ENCODE measurements at regions not wholly inside any gene's neighbourhood (a gene's known extent, or its start where the extent isn't known, plus 50 kb on each side); places are given as distances from the start of the nearest gene placed in this dataset.

DNA sequence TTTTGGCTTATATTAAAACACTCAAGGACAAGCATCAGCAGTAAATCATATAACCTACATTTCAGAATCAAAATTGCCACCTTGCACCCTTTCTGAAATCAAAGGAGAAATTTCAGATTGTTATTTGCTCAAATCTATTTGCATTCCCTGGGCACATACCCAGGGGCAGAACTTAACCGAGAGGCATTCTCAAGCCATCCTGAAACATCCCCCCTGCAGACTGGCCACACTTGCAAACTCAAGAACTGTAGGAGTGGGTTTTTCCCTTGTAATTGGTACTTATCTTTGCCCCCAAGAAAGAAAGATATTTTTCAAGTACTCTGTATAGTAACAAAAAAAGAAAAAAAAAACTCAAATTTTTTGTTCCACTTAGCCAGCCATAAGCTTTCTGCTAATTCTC lies 213.6 kb upstream of the ESRRG start:
- peaks cover 7% of the 10 kb centered on the region for H3K9me3 Mint-ChIP-seq
- no peaks in the 10 kb centered on the region for H3K27me3 Mint-ChIP-seq
- H3K4me3 Mint-ChIP-seq = no peak overlapping the region
- no peak overlapping the region for H3K27ac Mint-ChIP-seq
- no peaks in the 10 kb centered on the region for H3K36me3 Mint-ChIP-seq
- no peaks in the 10 kb centered on the region for H3K4me1 Mint-ChIP-seq

DNA sequence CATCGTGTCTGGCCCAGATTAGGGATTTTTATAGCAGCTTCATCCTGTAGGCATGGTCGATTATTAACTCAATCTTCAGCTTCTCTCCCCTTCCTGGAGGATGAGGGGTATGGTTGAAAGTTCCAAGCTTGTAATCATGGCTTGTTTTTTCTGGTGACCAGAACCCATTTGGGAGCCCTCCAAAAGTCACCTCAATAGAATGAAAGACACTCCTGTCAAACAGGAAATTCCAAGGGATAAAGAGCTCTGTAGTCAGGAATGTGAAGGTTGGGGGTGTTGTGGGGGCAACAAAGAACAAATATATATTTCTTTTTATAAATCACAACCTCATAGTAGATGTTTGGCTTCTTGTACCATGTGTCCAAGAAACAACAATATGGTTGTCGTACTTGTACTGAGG lies 212.7 kb upstream of the ESRRG start:
- H3K9me3 Mint-ChIP-seq = peaks cover 7% of the 10 kb centered on the region
- no peak overlapping the region for H3K4me3 Mint-ChIP-seq
- no peaks in the 10 kb centered on the region for H3K4me1 Mint-ChIP-seq
- no peaks in the 10 kb centered on the region for H3K36me3 Mint-ChIP-seq
- no peak overlapping the region for H3K27ac Mint-ChIP-seq
- H3K27me3 Mint-ChIP-seq = no peaks in the 10 kb centered on the region

- no peaks in the 10 kb centered on the region for H3K36me3 Mint-ChIP-seq
- H3K27ac Mint-ChIP-seq = no peak overlapping the region
- H3K4me3 Mint-ChIP-seq = no peak overlapping the region
- H3K27me3 Mint-ChIP-seq = no peaks in the 10 kb centered on the region
- no peaks in the 10 kb centered on the region for H3K4me1 Mint-ChIP-seq
- no peaks in the 10 kb centered on the region for H3K9me3 Mint-ChIP-seq
These were observed 209.2 kb upstream of the ESRRG start for GRCh38 chr1:216932424-216932823.

DNA sequence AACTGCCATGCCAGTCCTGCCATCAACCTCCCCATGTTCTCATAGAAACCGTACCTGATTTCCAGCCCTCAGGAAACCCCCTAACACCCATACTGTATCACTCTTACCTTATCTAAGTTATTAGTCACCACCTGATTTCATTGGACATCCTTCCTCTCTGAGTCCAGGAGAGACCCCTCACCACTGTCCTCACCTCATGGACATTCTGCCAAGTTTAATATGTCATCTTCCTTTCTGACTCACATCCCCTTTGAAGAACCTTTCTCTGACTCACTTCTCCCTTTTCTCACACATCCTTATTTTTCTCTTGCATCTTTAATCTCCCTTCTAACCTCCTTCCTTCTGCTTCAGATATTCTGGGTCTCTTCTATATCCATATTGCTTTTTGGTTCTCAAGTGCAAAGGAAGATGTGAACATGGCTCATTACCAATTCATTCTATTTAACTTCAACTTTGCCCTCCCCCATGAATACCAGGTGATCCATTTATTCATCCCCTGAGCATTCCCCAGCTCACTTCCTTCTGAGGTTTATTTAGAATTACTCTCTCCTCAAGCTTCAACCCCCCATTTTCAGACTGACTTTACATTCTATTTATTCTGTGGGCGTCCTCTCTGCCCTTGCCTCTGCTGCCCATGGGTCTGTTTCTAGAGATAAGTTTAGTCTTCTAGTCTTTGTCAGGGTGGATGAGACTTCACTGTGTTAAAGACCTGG lies 206.8 kb upstream of the ESRRG start:
- no peaks in the 10 kb centered on the region for H3K9me3 Mint-ChIP-seq
- no peak overlapping the region for H3K4me3 Mint-ChIP-seq
- no peak overlapping the region for H3K27ac Mint-ChIP-seq
- no peaks in the 10 kb centered on the region for H3K27me3 Mint-ChIP-seq
- no peaks in the 10 kb centered on the region for H3K36me3 Mint-ChIP-seq
- no peaks in the 10 kb centered on the region for H3K4me1 Mint-ChIP-seq

DNA sequence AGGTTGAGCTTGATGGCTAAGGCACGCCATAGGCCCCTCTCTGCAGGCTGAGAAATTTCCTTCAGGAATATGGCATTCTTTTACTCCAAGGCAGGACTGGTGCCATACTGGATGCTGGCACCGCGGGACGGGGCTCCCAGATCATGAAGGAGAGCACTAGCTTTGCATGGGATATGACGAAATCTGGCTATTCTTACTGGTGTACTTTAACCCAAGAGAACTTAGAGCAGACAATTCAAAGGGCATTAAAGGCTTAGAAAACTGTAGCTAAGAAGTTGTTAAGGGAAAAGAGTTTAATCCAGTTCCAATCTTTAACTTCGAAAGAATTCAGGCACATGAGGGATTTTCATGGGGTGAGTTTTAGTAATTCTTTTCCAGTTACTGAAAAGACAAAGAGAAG lies 204.4 kb upstream of the ESRRG start:
- Mint-ChIP-seq H3K4me3 (no peak overlapping the region), H3K36me3 (no peaks in the 10 kb centered on the region), H3K4me1 (no peaks in the 10 kb centered on the region), H3K9me3 (no peaks in the 10 kb centered on the region), H3K27me3 (no peaks in the 10 kb centered on the region), H3K27ac (no peak overlapping the region)

DNA sequence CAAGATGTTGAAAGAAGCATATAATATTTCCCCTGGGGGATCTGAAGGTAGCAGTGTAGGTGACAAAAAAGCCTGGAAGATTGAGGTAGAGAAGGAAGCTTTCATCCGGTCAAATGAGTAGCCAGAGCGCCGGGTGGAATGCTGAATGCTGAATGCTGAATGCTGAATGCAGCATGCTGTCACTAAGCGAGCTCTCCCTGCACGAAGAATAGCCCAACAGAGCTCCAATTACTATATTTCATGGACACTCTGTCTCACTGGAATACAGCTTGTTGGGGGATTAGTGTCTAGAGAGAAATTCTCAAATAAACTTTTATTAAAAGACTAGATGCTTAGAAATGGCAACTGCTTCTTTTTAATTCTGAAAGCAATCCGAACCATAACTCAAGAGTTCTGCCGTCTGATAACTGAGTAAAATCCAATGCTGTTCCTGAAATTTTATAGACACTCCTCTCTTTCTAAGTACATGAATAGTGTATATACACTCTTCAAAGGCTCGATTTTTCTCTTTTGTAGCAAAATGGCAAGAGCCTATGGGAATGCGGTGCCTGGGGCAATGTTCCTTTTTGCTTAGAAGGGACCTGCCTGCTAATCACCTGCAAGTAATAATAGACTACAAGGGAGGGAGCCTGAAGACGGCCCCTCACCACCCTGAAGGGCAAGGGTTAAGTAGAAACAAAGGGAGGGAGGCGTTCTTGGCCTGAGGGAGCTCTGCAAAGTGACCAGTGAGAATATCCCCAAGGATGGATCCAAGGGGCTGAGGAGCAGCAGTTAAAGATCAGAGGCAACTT lies 203.7 kb upstream of the ESRRG start:
- Mint-ChIP-seq H3K9me3 (no peaks in the 10 kb centered on the region), H3K4me3 (no peak overlapping the region), H3K4me1 (no peaks in the 10 kb centered on the region), H3K27ac (no peak overlapping the region), H3K27me3 (no peaks in the 10 kb centered on the region), H3K36me3 (no peaks in the 10 kb centered on the region)

DNA sequence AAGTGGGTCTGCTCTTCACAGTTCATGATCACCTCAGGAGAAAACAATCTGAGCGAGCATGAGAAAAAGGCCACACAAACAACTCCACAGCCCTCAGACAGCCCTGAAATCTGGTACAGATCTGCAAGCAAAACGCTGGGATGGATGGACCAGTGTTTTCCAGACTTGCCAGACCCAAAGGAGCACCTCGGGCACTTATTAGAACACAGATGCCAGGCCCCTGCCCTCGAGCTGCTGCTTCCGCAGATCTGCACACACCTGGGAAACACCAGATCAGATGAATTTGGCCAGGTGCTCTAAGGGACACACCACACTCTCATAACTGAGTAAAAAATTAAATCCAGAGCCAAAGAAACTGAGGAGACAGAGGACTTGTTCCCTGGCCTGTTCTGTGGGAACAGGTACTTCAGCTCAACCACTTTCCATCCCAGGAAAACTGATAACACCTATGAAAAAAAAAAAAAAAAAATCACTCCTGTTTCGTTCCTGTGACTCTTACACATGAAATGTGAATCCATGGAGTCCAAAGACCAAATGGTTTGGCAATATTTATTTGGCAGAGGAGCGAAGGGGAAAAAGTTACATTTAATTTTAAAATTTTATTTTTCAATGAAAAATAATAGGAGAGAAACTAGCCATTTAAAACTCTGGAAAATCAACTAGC lies 202.9 kb upstream of the ESRRG start:
- Mint-ChIP-seq H3K27ac (no peak overlapping the region), H3K4me1 (no peaks in the 10 kb centered on the region), H3K36me3 (no peaks in the 10 kb centered on the region), H3K27me3 (no peaks in the 10 kb centered on the region), H3K4me3 (no peak overlapping the region), H3K9me3 (no peaks in the 10 kb centered on the region)

- Mint-ChIP-seq H3K27me3 (no peaks in the 10 kb centered on the region), H3K4me3 (no peak overlapping the region), H3K4me1 (no peaks in the 10 kb centered on the region), H3K36me3 (no peaks in the 10 kb centered on the region), H3K27ac (no peak overlapping the region), H3K9me3 (no peaks in the 10 kb centered on the region)
These were observed 201.5 kb upstream of the ESRRG start for GRCh38 chr1:216924732-216925131.

DNA sequence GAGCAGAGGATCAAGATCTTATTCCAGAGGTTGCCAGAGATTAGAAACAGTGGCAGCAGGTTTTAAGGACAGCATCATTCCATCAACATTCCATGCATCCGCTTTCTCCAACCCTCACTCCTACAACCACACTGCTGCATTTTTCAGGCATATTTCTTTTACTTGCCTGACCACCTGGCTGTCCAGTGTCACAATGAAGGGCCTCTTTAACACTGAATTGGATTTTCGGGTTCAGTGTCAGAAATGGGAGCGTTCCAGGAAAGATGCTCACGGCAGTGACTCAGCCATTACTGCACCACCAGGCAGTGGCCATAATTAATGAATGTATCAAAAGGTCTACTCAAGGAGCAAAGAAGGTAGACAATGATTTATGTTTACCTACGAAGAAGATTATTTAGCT lies 200.4 kb upstream of the ESRRG start:
- Mint-ChIP-seq H3K9me3 (no peaks in the 10 kb centered on the region), H3K36me3 (no peaks in the 10 kb centered on the region), H3K27me3 (no peaks in the 10 kb centered on the region), H3K4me3 (no peak overlapping the region), H3K4me1 (no peaks in the 10 kb centered on the region), H3K27ac (no peak overlapping the region)

GRCh38 chr1:216922406-216922805 lies 199.2 kb upstream of the ESRRG start:
- Mint-ChIP-seq H3K36me3 (no peaks in the 10 kb centered on the region), H3K27me3 (no peaks in the 10 kb centered on the region), H3K9me3 (no peaks in the 10 kb centered on the region), H3K27ac (no peak overlapping the region), H3K4me3 (no peak overlapping the region), H3K4me1 (no peaks in the 10 kb centered on the region)

DNA sequence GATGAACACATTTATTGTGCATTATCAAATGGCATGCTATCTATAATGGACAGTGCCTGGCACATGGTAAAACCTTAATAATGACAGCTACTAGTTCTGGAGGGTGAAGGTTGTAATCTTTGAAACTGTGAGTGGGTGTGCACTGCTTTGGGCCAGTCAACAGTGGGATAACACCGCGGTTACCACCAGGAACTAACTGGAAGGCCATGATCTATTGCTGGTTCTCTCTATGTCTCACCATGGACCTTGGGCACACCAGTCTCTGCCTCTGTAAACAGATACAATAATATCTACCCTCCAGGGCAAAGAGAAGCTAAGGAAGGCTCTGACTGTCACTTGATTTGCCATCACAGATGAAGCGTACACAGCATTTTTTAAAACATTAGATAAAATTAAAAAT lies 198.6 kb upstream of the ESRRG start:
- Mint-ChIP-seq H3K36me3 (no peaks in the 10 kb centered on the region), H3K27ac (no peak overlapping the region), H3K4me1 (no peaks in the 10 kb centered on the region), H3K27me3 (no peaks in the 10 kb centered on the region), H3K4me3 (no peak overlapping the region), H3K9me3 (no peaks in the 10 kb centered on the region)

DNA sequence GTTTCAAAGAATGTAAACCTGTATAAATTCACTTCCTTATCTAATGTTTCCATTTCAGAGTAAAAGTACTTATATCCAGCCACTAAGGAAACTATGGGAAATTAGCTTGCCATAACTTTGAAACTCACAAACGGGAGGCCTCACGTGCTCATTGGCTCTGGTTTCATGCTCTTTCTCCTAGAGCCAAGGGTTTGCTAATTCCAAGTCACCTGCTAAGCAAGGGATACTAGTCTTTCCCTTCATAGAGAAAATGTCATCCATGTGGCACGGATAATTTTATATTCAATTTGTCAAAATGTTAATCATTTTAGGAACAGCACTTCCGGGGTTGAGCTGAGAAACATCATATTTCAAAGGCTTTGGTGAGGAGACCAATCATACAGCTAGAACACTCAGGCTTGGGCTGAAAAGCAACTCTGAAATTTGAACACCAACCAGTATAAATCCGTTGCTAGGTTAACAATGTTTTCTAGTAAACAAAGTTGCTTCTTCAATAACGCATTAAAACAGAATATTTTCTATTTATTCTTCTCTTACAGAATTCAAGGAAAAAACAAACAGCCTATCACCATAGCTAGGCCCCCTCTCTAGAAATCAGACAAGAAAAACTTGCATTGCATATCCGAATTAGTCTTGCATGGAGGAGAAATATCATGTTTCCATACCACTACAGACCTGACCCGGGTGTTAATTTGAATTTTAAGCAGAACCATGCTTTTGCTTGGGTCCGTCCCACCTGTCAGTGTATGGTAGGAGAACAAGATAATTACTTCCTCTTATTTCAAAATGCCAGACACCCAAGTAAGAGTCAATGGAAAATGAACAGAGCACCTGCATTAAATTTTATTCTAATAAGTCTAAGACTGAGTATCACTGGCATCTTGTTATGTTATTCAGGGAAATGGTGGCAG lies 196.1 kb upstream of the ESRRG start:
- no peak overlapping the region for H3K4me3 Mint-ChIP-seq
- H3K27ac Mint-ChIP-seq = no peak overlapping the region
- no peaks in the 10 kb centered on the region for H3K9me3 Mint-ChIP-seq
- H3K27me3 Mint-ChIP-seq = no peaks in the 10 kb centered on the region
- H3K4me1 Mint-ChIP-seq = no peaks in the 10 kb centered on the region
- H3K36me3 Mint-ChIP-seq = no peaks in the 10 kb centered on the region

- no peaks in the 10 kb centered on the region for H3K36me3 Mint-ChIP-seq
- no peaks in the 10 kb centered on the region for H3K4me1 Mint-ChIP-seq
- H3K27me3 Mint-ChIP-seq = no peaks in the 10 kb centered on the region
- H3K4me3 Mint-ChIP-seq = no peak overlapping the region
- no peak overlapping the region for H3K27ac Mint-ChIP-seq
- no peaks in the 10 kb centered on the region for H3K9me3 Mint-ChIP-seq
These were observed 193.7 kb upstream of the ESRRG start for GRCh38 chr1:216916890-216917438.

DNA sequence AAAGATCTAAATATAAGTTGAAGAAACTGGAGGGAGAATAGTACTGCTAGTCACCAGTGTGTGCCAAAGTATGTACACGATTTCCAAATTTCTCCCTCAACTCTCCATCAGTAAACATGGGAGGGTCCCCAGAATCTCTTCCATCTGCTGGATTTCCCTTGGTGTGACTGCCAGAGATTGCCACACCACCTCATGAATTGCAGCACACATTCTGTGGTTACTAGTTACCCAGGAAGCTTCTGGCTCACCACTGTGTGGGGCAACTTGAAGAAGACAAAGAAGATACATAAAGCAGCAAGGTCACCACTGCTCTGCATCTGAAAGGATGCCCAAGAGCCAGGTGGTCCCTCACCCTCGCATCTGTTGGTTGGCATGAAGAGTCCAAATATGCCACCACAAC lies 191.7 kb upstream of the ESRRG start:
- Mint-ChIP-seq H3K4me3 (no peak overlapping the region), H3K9me3 (peaks cover 4% of the 10 kb centered on the region), H3K27me3 (no peaks in the 10 kb centered on the region), H3K4me1 (no peaks in the 10 kb centered on the region), H3K27ac (no peak overlapping the region), H3K36me3 (no peaks in the 10 kb centered on the region)

- Mint-ChIP-seq H3K27ac (no peak overlapping the region), H3K4me3 (no peak overlapping the region), H3K4me1 (no peaks in the 10 kb centered on the region), H3K36me3 (no peaks in the 10 kb centered on the region), H3K27me3 (no peaks in the 10 kb centered on the region), H3K9me3 (peaks cover 4% of the 10 kb centered on the region)
These were observed 190.7 kb upstream of the ESRRG start for GRCh38 chr1:216913976-216914375.
